ENCODE measurements at regions not wholly inside any gene's neighbourhood (a gene's known extent, or its start where the extent isn't known, plus 50 kb on each side); places are given as distances from the start of the nearest gene placed in this dataset.

- H3K27me3 ChIP-seq = no peaks in the 10 kb centered on the region
- no peaks in the 10 kb centered on the region for H3K36me3 ChIP-seq (ENCODE audit: low read depth, missing control alignments)
- no peak overlapping the region for H3K27ac ChIP-seq
- H3K4me1 ChIP-seq = no peaks in the 10 kb centered on the region
- TF ChIP-seq POLR2A (IDR thresholded peaks at IDR 0.05) (no peak), CTCF (IDR thresholded peaks at IDR 0.05) (no peak)
- 61 to 71% methylated on average over 4 of the region's 4 CpGs for WGBS, 2 donors
- no peak overlapping the region for H3K4me3 ChIP-seq
- intact Hi-C loops (cut with DNase I; ENCODE audit: low total_unique reads) = no loop called here
- no peaks in the 10 kb centered on the region for H3K9me3 ChIP-seq
- DNase-seq = no peak
These were observed 378.2 kb downstream of the FOXO1 start for GRCh38 chr13:40288259-40288658.

GRCh38 chr13:40290758-40291157, 375.7 kb downstream of the FOXO1 start:
- H3K36me3 ChIP-seq (ENCODE audit: low read depth, missing control alignments) = no peaks in the 10 kb centered on the region
- no peak for DNase-seq
- H3K4me1 ChIP-seq = no peaks in the 10 kb centered on the region
- no peak overlapping the region for H3K4me3 ChIP-seq
- no peaks in the 10 kb centered on the region for H3K9me3 ChIP-seq
- no peaks in the 10 kb centered on the region for H3K27me3 ChIP-seq
- WGBS, 2 donors = 88 to 100% methylated on average over 1 of the region's 1 CpG
- intact Hi-C loops (cut with DNase I; ENCODE audit: low total_unique reads) = no loop called here
- TF ChIP-seq CTCF (IDR thresholded peaks at IDR 0.05) (no peak), POLR2A (IDR thresholded peaks at IDR 0.05) (no peak)
- no peak overlapping the region for H3K27ac ChIP-seq

GRCh38 chr13:40292108-40292507, 374.3 kb downstream of the FOXO1 start:
- Histone ChIP-seq H3K36me3 (ENCODE audit: low read depth, missing control alignments) (no peaks in the 10 kb centered on the region), H3K27ac (no peak overlapping the region), H3K27me3 (no peaks in the 10 kb centered on the region), H3K9me3 (no peaks in the 10 kb centered on the region), H3K4me1 (no peaks in the 10 kb centered on the region), H3K4me3 (no peak overlapping the region)
- 93 to 94% methylated on average over 5 of the region's 5 CpGs for WGBS, 2 donors
- TF ChIP-seq CTCF (IDR thresholded peaks at IDR 0.05) (no peak), POLR2A (IDR thresholded peaks at IDR 0.05) (no peak)
- intact Hi-C loops (cut with DNase I; ENCODE audit: low total_unique reads) = no loop called here
- no peak for DNase-seq

GRCh38 chr13:40292536-40292935, 373.9 kb downstream of the FOXO1 start:
- intact Hi-C loops (cut with DNase I; ENCODE audit: low total_unique reads) = no loop called here
- TF ChIP-seq CTCF (IDR thresholded peaks at IDR 0.05) = no peak
- TF ChIP-seq POLR2A (IDR thresholded peaks at IDR 0.05) = no peak
- Histone ChIP-seq H3K27me3 (no peaks in the 10 kb centered on the region), H3K36me3 (ENCODE audit: low read depth, missing control alignments) (no peaks in the 10 kb centered on the region), H3K4me3 (no peak overlapping the region), H3K27ac (no peak overlapping the region), H3K4me1 (no peaks in the 10 kb centered on the region), H3K9me3 (no peaks in the 10 kb centered on the region)
- 79 to 87% methylated on average over 4 of the region's 4 CpGs for WGBS, 2 donors
- no peak for DNase-seq

GRCh38 chr13:40302351-40302750, 364.1 kb downstream of the FOXO1 start:
- TF ChIP-seq POLR2A (IDR thresholded peaks at IDR 0.05) = no peak
- TF ChIP-seq CTCF (IDR thresholded peaks at IDR 0.05) = no peak

More at GRCh38 chr13:40302351-40302750, 364.1 kb downstream of the FOXO1 start:
- H3K4me3 ChIP-seq = no peak overlapping the region
- no peak overlapping the region for H3K27ac ChIP-seq
- no peak for DNase-seq
- intact Hi-C loops (cut with DNase I; ENCODE audit: low total_unique reads) = no loop called here
- H3K9me3 ChIP-seq = no peaks in the 10 kb centered on the region
- no peaks in the 10 kb centered on the region for H3K4me1 ChIP-seq
- H3K27me3 ChIP-seq = no peaks in the 10 kb centered on the region
- no peaks in the 10 kb centered on the region for H3K36me3 ChIP-seq (ENCODE audit: low read depth, missing control alignments)
